H9 (cell line): ENCODE measurements at regions not wholly inside any gene's neighbourhood (a gene's known extent, or its start where the extent isn't known, plus 50 kb on each side); places are given as distances from the start of the nearest gene placed in this dataset.
A peak's percentile ranks its signal among the peaks of the same experiment; 100 is the strongest.

Experiments
- DNase-seq: peaks from one replicate; pipeline ENCODE4 v3.0.0-alpha.2; 2017
- H2AFZ ChIP-seq: one replicate; pipeline ENCODE4 v1.6.1; 2013; ENCODE audit warnings: mild to moderate bottlenecking, low read length, control low read depth, moderate library complexity
- H2AK5ac ChIP-seq: 2 replicates; pipeline ENCODE4 v1.6.1; 2013; ENCODE audit warnings: low read length, control low read depth, mixed read lengths; ENCODE audit not compliant: insufficient read length
- H2BK120ac ChIP-seq: one replicate; pipeline ENCODE4 v1.6.1; 2013; ENCODE audit warnings: low read depth, mild to moderate bottlenecking, low read length, control low read depth, inconsistent platforms; ENCODE audit not compliant: poor library complexity, severe bottlenecking
- H2BK12ac ChIP-seq: 2 replicates; pipeline ENCODE4 v1.6.1; 2013; ENCODE audit warnings: low read length, control low read depth, mixed read lengths, low read depth; ENCODE audit not compliant: insufficient read length
- H2BK15ac ChIP-seq: 2 replicates; pipeline ENCODE4 v1.6.1; 2013; ENCODE audit warnings: low read depth, low read length, control low read depth
- H2BK20ac ChIP-seq: one replicate; pipeline ENCODE4 v1.6.1; 2013; ENCODE audit warnings: low read depth, mild to moderate bottlenecking, low read length, control low read depth, inconsistent platforms; ENCODE audit not compliant: poor library complexity, severe bottlenecking
- H2BK5ac ChIP-seq: 2 replicates; pipeline ENCODE4 v1.6.1; 2013; ENCODE audit warnings: low read length, control low read depth, mixed read lengths; ENCODE audit not compliant: insufficient read length
- H3K14ac ChIP-seq: 2 replicates; pipeline ENCODE4 v1.6.1; 2013; ENCODE audit warnings: low read length, control low read depth; ENCODE audit not compliant: insufficient read depth
- H3K18ac ChIP-seq: 2 replicates; pipeline ENCODE4 v1.6.1; 2013; ENCODE audit warnings: low read depth, mild to moderate bottlenecking, mixed read lengths, low read length, control low read depth; ENCODE audit not compliant: insufficient read length
- H3K23ac ChIP-seq: 2 replicates; pipeline ENCODE4 v1.6.1; 2013; ENCODE audit warnings: low read length, control low read depth, mixed read lengths, low read depth; ENCODE audit not compliant: insufficient read length
- H3K23me2 ChIP-seq: 2 replicates; pipeline ENCODE4 v1.6.1; 2013; ENCODE audit warnings: low read depth, mild to moderate bottlenecking, mixed read lengths, low read length, control low read depth; ENCODE audit not compliant: insufficient read length, poor library complexity, severe bottlenecking
- H3K27ac ChIP-seq: 2 replicates; pipeline ENCODE4 v1.5.1; 2013; ENCODE audit warnings: low read length, control low read depth, mixed read lengths, low read depth; ENCODE audit not compliant: insufficient read length
- H3K27me3 ChIP-seq: 2 replicates; pipeline ENCODE4 v1.6.1; 2013; ENCODE audit warnings: low read length, control low read depth, inconsistent platforms; ENCODE audit not compliant: insufficient read depth
- H3K4ac ChIP-seq: 2 replicates; pipeline ENCODE4 v1.6.1; 2013; ENCODE audit warnings: low read depth, mild to moderate bottlenecking, control low read depth, inconsistent platforms, low read length, moderate library complexity
- H3K4me1 ChIP-seq: 2 replicates; pipeline ENCODE4 v1.6.1; 2013; ENCODE audit warnings: low read length, control low read depth, inconsistent platforms; ENCODE audit not compliant: insufficient read depth
- H3K4me2 ChIP-seq: 2 replicates; pipeline ENCODE4 v1.6.1; 2013; ENCODE audit warnings: low read length, control low read depth, mixed read lengths; ENCODE audit not compliant: insufficient read length, insufficient read depth
- H3K56ac ChIP-seq: 2 replicates; pipeline ENCODE4 v1.6.1; 2013; ENCODE audit warnings: low read depth, mild to moderate bottlenecking, mixed read lengths, low read length, control low read depth; ENCODE audit not compliant: insufficient read length
- H3K79me1 ChIP-seq: 2 replicates; pipeline ENCODE4 v1.6.1; 2013; ENCODE audit warnings: low read depth, mild to moderate bottlenecking, moderate library complexity, low read length, control low read depth, inconsistent platforms; ENCODE audit not compliant: insufficient read depth, poor library complexity, severe bottlenecking
- H3K79me2 ChIP-seq: 2 replicates; pipeline ENCODE4 v1.6.1; 2013; ENCODE audit warnings: low read length, control low read depth, inconsistent platforms; ENCODE audit not compliant: insufficient read depth
- H3K9ac ChIP-seq: 2 replicates; pipeline ENCODE4 v1.6.1; 2013; ENCODE audit warnings: low read length, control low read depth, mixed read lengths; ENCODE audit not compliant: insufficient read length; ENCODE audit errors: extremely low read depth
- H3K9me3 ChIP-seq: one replicate; pipeline ENCODE4 v1.6.1; 2013; ENCODE audit warnings: low read depth, low read length, inconsistent platforms; ENCODE audit not compliant: control insufficient read depth
- H3T11ph ChIP-seq: one replicate; pipeline ENCODE4 v1.6.1; 2013; ENCODE audit warnings: mild to moderate bottlenecking, low read length, control low read depth, inconsistent platforms
- H4K20me1 ChIP-seq: one replicate; pipeline ENCODE4 v1.6.1; 2013; ENCODE audit not compliant: control insufficient read depth, insufficient read length, insufficient read depth
- H4K5ac ChIP-seq: 2 replicates; pipeline ENCODE4 v1.6.1; 2013; ENCODE audit warnings: low read depth, mild to moderate bottlenecking, mixed read lengths, low read length, control low read depth; ENCODE audit not compliant: insufficient read length
- H4K8ac ChIP-seq: replicated peaks from 2 replicates; pipeline ENCODE4 v1.6.1; 2013; ENCODE audit warnings: low read length, control low read depth, mixed read lengths, low read depth; ENCODE audit not compliant: insufficient read length
- H4K91ac ChIP-seq: 2 replicates; pipeline ENCODE4 v1.6.1; 2013; ENCODE audit warnings: low read depth, mild to moderate bottlenecking, moderate library complexity, mixed read lengths, low read length, control low read depth; ENCODE audit not compliant: insufficient read length
- H3K27ac Mint-ChIP-seq, 3 experiments: 2 replicates in 2 of 3; 3 replicates in 1 of 3; pipeline ENCODE4 v1.8.0; 2020 to 2021; ENCODE audit warnings: mixed read lengths in 3 of 3, mild to moderate bottlenecking in 1 of 3, moderate library complexity in 1 of 3
- H3K27me3 Mint-ChIP-seq: 2 replicates; pipeline ENCODE4 v1.8.0; 2021; ENCODE audit warnings: low read depth, mild to moderate bottlenecking, moderate library complexity, mixed read lengths
- H3K36me3 Mint-ChIP-seq, 3 experiments: 2 replicates in 2 of 3; 3 replicates in 1 of 3; pipeline ENCODE4 v1.8.0; 2020 to 2021; ENCODE audit warnings: low read depth in 3 of 3, mixed read lengths in 3 of 3; ENCODE audit not compliant: insufficient read depth in 1 of 3
- H3K4me1 Mint-ChIP-seq, 2 experiments: 2 replicates each; pipeline ENCODE4 v1.8.0; 2020; ENCODE audit warnings: mixed read lengths in 2 of 2
- H3K4me3 Mint-ChIP-seq, 2 experiments: 2 replicates in 1 of 2; 3 replicates in 1 of 2; pipeline ENCODE4 v1.8.0; 2020 to 2021; ENCODE audit warnings: mild to moderate bottlenecking in 2 of 2, mixed read lengths in 2 of 2, moderate library complexity in 1 of 2
- H3K9me3 Mint-ChIP-seq, 2 experiments: 2 replicates in 1 of 2; 3 replicates in 1 of 2; pipeline ENCODE4 v1.8.0; 2020; ENCODE audit warnings: mild to moderate bottlenecking in 2 of 2, mixed read lengths in 2 of 2, moderate library complexity in 1 of 2
- CTCF ChIP-seq: fragments of 200-600 bp; sonication (generic); conservative IDR thresholded peaks from 3 replicates; pipeline ENCODE4 v1.8.0; 2021; ENCODE audit warnings: antibody characterized with exemption, mild to moderate bottlenecking
- WGBS: extraction: QIAGEN DNeasy Blood & Tissue Kit; methylation state at CpG from one replicate; pipeline ENCODE4 v1.1.7; 2013; ENCODE audit warnings: missing lambda C conversion rate, low lambda C conversion rate, mixed read lengths; ENCODE audit not compliant: insufficient read length; ENCODE audit errors: extremely low coverage; 5-methylcytosine and 5-hydroxymethylcytosine counted together

- Histone ChIP-seq H3K79me1 (peaks cover 4% of the 10 kb centered on the region), H3T11ph (no peak overlapping the region), H2BK120ac (no peak overlapping the region), H3K56ac (no peak overlapping the region), H3K9ac (no peak overlapping the region), H4K5ac (no peak overlapping the region), H4K8ac (no peak overlapping the region), H2AFZ (no peak overlapping the region), H3K23me2 (peaks cover 11% of the 10 kb centered on the region), H2BK20ac (no peak overlapping the region), H3K27ac (no peak overlapping the region), H3K9me3 (no peaks in the 10 kb centered on the region), H3K23ac (no peak overlapping the region), H3K4me2 (no peak overlapping the region), H3K18ac (no peak overlapping the region), H3K14ac (no peak overlapping the region), H3K27me3 (no peaks in the 10 kb centered on the region), H2BK12ac (no peak overlapping the region), H2AK5ac (no peak overlapping the region), H2BK15ac (no peak overlapping the region), H3K4me1 (peaks cover 9% of the 10 kb centered on the region; the same call in 1 of the 2 replicates), H3K79me2 (peaks cover 7% of the 10 kb centered on the region; the same call in 1 of the 2 replicates), H4K20me1 (peaks cover 3% of the 10 kb centered on the region), H2BK5ac (no peak overlapping the region), H4K91ac (no peak overlapping the region), H3K4ac (no peak overlapping the region)
- peak overlapping the region in 1 of 2 experiments; percentile 76; a peak in 3 of 5 replicates for H3K4me3 Mint-ChIP-seq
- H3K9me3 Mint-ChIP-seq, result no peaks in the 10 kb centered on the region; a peak in 1 of 5 replicates
- WGBS, result no CpG with 5 or more reads among the region's 20 CpGs
- peaks cover 1% of the 10 kb centered on the region; the same call in 1 of the 2 replicates for H3K27me3 Mint-ChIP-seq
- H3K36me3 Mint-ChIP-seq, result peaks cover 0 to 4% (median 2%) of the 10 kb centered on the region in 3 experiments; a peak in 4 of 7 replicates
- H3K4me1 Mint-ChIP-seq, result peaks cover 53 to 56% of the 10 kb centered on the region in 2 experiments
- H3K27ac Mint-ChIP-seq, result no peak overlapping the region
- TF ChIP-seq CTCF, result no peak
- no peak for DNase-seq
Measured at GRCh38 chr17:77371117-77371887, 230.5 kb downstream of the SEC14L1 start.
